ENCODE measurements at regions not wholly inside any gene's neighbourhood (a gene's known extent, or its start where the extent isn't known, plus 50 kb on each side); places are given as distances from the start of the nearest gene placed in this dataset.

DNA sequence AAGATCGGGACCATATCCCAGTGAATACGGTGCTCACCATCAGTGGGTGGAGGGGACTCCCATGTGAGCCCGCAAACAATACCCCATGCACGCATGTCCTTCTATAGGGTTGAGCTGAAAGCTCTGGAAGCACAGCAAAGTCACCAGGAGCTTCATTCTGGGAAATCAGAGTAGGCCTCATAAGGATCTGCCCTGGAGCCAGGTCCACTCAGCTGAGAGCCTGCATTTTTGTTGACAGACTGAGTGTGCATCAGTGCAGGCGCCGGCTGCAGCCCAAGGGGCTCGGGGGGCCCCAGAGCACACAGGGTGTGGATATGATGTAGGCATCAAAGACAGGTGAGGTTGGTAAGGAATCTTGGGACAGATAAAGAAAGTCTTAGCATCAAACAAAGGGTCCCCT is 79.8 kb upstream of the CD93 start:
- TF ChIP-seq, protein P1, sequence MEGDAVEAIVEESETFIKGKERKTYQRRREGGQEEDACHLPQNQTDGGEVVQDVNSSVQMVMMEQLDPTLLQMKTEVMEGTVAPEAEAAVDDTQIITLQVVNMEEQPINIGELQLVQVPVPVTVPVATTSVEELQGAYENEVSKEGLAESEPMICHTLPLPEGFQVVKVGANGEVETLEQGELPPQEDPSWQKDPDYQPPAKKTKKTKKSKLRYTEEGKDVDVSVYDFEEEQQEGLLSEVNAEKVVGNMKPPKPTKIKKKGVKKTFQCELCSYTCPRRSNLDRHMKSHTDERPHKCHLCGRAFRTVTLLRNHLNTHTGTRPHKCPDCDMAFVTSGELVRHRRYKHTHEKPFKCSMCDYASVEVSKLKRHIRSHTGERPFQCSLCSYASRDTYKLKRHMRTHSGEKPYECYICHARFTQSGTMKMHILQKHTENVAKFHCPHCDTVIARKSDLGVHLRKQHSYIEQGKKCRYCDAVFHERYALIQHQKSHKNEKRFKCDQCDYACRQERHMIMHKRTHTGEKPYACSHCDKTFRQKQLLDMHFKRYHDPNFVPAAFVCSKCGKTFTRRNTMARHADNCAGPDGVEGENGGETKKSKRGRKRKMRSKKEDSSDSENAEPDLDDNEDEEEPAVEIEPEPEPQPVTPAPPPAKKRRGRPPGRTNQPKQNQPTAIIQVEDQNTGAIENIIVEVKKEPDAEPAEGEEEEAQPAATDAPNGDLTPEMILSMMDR (IDR thresholded peaks at IDR 0.05), result no peak
- TF ChIP-seq POLR2A (IDR thresholded peaks at IDR 0.05), result no peak
- Histone ChIP-seq H3K9me3 (no peaks in the 10 kb centered on the region), H3K27me3 (no peaks in the 10 kb centered on the region), H3K27ac (no peak overlapping the region), H3K36me3 (replicated peaks in 1 of 2; ENCODE audit: insufficient read depth in 1 of 2, low read depth in 2 of 2) (no peaks in the 10 kb centered on the region), H3K4me3 (no peak overlapping the region), H3K4me1 (no peaks in the 10 kb centered on the region)
- DNase-seq, result no peak
- intact Hi-C loops (cut with DNase I), result no loop called here
- 86 to 91% methylated on average over 7 of the region's 7 CpGs for WGBS, 2 donors
- ATAC-seq, result no peak

DNA sequence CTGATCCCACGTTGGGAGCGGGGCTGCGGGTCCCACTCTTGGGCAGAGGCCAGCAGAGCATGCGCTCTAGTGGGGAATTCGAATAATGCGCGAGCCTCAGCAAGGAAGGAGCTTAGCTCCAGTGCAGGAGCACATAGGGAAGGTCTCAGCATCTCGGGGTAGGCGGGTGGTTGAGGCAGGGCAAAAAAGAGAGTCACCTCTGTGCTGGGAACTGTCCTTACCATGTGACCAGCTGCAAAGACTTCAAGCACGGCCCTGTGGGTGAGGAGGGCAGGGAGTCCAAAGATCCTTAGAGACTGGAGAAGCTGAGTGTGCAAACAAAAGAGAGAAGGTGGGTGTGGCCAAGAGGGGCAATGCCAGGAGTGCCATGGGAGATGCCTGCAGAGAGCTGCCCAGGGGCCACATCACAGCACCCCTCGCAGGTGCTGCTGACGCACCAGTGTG is 79.2 kb upstream of the CD93 start:
- WGBS, 2 donors, result 79 to 81% methylated on average over 12 of the region's 12 CpGs
- DNase-seq (no peak), ATAC-seq (no peak)
- H3K36me3 ChIP-seq (replicated peaks in 1 of 2; ENCODE audit: insufficient read depth in 1 of 2, low read depth in 2 of 2), result no peaks in the 10 kb centered on the region
- no peaks in the 10 kb centered on the region for H3K9me3 ChIP-seq
- H3K27ac ChIP-seq, result no peak overlapping the region
- intact Hi-C loops (cut with DNase I), result no loop called here
- TF ChIP-seq, protein P1 (IDR thresholded peaks at IDR 0.05), result no peak
- no peak for TF ChIP-seq POLR2A (IDR thresholded peaks at IDR 0.05)
- no peaks in the 10 kb centered on the region for H3K27me3 ChIP-seq
- no peaks in the 10 kb centered on the region for H3K4me1 ChIP-seq
- H3K4me3 ChIP-seq, result no peak overlapping the region

DNA sequence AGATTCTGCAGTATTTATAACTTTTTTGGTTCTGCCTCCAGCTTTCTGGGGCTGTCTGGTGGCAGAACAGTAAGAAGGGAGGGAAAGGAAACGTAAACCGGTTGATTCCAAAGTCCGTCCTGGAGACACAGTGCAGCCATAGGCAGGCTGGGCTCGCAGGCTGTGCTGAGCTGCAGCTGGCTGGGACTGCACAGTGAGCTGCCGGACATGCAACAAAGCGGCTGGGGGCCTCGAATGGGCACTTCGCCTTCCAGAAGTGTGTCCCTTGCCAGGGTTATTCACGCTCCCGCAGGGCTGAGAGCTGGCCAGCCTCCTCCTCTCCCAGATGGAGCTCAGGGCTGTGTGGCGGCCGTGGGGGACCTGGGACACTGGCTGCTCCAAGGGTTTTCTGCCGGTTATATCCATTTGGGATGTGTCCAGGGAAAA is 78.1 kb upstream of the CD93 start:
- no peak overlapping the region for H3K27ac ChIP-seq

DNA sequence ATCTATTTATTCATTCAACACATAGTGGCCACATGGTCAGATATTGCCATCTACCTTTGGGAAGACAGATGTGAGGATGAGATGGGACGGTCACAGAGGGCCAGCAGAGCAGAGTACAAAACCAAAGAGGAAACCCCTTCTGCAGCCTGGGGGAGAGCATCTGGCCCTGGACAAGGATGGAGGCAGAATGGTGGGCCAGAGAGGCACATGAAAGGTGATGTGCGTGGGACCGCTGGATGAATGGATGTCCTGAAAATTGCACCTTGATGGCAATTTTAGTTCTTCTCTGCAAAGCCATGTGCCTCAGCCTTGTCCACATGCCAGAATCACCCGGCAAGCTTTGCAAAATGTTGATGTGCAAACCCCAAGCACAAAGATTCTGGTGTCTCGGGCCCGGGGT is 77.4 kb upstream of the CD93 start:
- DNase-seq, result no peak
- Histone ChIP-seq H3K4me1 (no peaks in the 10 kb centered on the region), H3K4me3 (no peak overlapping the region), H3K27me3 (no peaks in the 10 kb centered on the region), H3K36me3 (replicated peaks in 1 of 2; ENCODE audit: insufficient read depth in 1 of 2, low read depth in 2 of 2) (no peaks in the 10 kb centered on the region), H3K9me3 (no peaks in the 10 kb centered on the region), H3K27ac (no peak overlapping the region)
- ATAC-seq, result no peak
- TF ChIP-seq, protein P1 (IDR thresholded peaks at IDR 0.05), result no peak
- TF ChIP-seq POLR2A (IDR thresholded peaks at IDR 0.05), result no peak
- intact Hi-C loops (cut with DNase I), result no loop called here
- 87 to 90% methylated on average over 6 of the region's 6 CpGs for WGBS, 2 donors

More for the DNA sequence above, 78.1 kb upstream of the CD93 start:
- DNase-seq (no peak), ATAC-seq (no peak)
- Histone ChIP-seq H3K27me3 (no peaks in the 10 kb centered on the region), H3K9me3 (no peaks in the 10 kb centered on the region), H3K36me3 (replicated peaks in 1 of 2; ENCODE audit: insufficient read depth in 1 of 2, low read depth in 2 of 2) (no peaks in the 10 kb centered on the region), H3K4me1 (no peaks in the 10 kb centered on the region), H3K4me3 (no peak overlapping the region)
- no peak for TF ChIP-seq POLR2A (IDR thresholded peaks at IDR 0.05)
- TF ChIP-seq, protein P1 (IDR thresholded peaks at IDR 0.05), result no peak
- WGBS, 2 donors, result 36 to 43% methylated on average over 12 to 13 of the region's 13 CpGs
- intact Hi-C loops (cut with DNase I), result no loop called here

DNA sequence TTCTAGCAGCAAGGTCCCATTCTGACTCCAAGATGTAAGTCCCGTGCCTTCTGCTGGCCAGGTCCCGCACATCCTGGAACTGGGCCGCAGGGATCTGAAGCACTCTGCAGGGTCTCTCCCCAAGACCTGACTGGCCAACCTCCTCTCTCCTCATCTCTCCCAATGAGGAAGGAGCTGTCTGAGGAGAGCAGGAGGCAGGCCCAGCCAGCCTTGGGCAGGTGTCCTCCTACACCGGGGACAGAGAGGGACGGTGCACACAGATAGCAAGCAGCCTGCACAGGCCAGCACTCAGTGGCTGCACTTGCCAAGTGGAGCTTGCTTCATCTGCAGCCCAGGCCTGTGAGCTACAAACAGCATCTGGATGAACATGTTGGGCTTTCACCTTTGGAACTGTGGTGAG is 76.8 kb upstream of the CD93 start:
- no peak for DNase-seq
- WGBS, 2 donors, result 91% methylated on average over 5 of the region's 5 CpGs; no CpG with 5 or more reads in 1 of the 2 donors
- no peak for TF ChIP-seq POLR2A (IDR thresholded peaks at IDR 0.05)
- TF ChIP-seq, protein P1 (IDR thresholded peaks at IDR 0.05), result no peak
- no peak for ATAC-seq
- intact Hi-C loops (cut with DNase I), result no loop called here
- no peaks in the 10 kb centered on the region for H3K27me3 ChIP-seq
- H3K27ac ChIP-seq, result no peak overlapping the region
- H3K4me3 ChIP-seq, result no peak overlapping the region
- no peaks in the 10 kb centered on the region for H3K4me1 ChIP-seq
- no peaks in the 10 kb centered on the region for H3K36me3 ChIP-seq (replicated peaks in 1 of 2; ENCODE audit: insufficient read depth in 1 of 2, low read depth in 2 of 2)
- H3K9me3 ChIP-seq, result no peaks in the 10 kb centered on the region
